H7 (cell line): ENCODE measurements at regions not wholly inside any gene's neighbourhood (a gene's known extent, or its start where the extent isn't known, plus 50 kb on each side); places are given as distances from the start of the nearest gene placed in this dataset.

ENCODE experiments used
- DNase-seq: peaks from one replicate; pipeline ENCODE4 v3.0.0; 2012
- H3K27me3 ChIP-seq: 2 replicates; pipeline ENCODE4 v1.6.0; 2011; ENCODE audit warnings: mild to moderate bottlenecking, low read length; ENCODE audit not compliant: control insufficient read depth, insufficient read depth
- H3K36me3 ChIP-seq: replicated peaks from 2 replicates; pipeline ENCODE4 v1.5.1; 2011; ENCODE audit warnings: low read length; ENCODE audit not compliant: control insufficient read depth, insufficient read depth
- H3K4me3 ChIP-seq: 2 replicates; pipeline ENCODE4 v1.5.1; 2011; ENCODE audit warnings: low read depth, mild to moderate bottlenecking, control low read depth, low read length, moderate library complexity; ENCODE audit not compliant: insufficient read depth

DNA sequence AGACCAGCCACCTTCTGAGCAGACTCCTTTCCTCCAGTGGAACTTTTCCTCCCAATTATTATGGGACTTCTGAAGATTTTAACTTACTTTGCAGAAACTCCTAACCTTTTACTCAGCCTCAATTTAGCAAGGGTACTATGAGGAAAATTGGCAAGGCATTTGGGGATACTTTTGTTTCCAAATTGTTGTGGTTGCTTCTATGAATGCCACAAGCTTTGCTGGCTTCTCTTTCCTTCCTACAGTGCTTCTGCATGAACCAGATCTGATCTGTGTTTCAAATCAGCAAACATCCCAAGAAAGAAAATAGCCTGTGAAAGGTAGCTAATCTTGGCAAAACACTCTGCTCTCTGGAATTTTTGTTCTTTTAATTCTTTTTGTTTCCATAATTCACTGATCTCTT is 57.3 kb upstream of the TAF11L2 start:
- no peak for DNase-seq
- Histone ChIP-seq H3K36me3 (no peaks in the 10 kb centered on the region), H3K4me3 (no peak overlapping the region), H3K27me3 (no peaks in the 10 kb centered on the region)

DNA sequence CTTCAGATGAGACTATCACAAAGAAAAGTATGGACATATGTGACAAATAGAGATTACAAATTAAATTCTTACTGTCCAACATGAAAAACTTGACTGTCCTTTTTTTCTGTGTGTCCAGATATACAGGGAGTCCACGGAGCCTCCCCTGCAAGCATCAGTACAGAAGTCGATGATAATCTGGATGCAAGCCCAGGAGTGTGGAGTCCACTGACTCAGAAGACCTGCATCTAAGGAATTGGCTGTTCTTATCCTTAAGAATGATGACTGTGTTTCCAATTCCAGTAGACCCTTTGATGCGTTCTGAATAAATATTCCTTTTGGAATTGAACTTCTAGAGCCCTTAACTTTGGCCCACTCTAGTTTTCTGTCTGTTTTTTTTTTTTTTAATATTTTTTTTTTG is 56.7 kb upstream of the TAF11L2 start:
- no peak for DNase-seq
- H3K27me3 ChIP-seq: no peaks in the 10 kb centered on the region
- no peaks in the 10 kb centered on the region for H3K36me3 ChIP-seq
- no peak overlapping the region for H3K4me3 ChIP-seq

DNA sequence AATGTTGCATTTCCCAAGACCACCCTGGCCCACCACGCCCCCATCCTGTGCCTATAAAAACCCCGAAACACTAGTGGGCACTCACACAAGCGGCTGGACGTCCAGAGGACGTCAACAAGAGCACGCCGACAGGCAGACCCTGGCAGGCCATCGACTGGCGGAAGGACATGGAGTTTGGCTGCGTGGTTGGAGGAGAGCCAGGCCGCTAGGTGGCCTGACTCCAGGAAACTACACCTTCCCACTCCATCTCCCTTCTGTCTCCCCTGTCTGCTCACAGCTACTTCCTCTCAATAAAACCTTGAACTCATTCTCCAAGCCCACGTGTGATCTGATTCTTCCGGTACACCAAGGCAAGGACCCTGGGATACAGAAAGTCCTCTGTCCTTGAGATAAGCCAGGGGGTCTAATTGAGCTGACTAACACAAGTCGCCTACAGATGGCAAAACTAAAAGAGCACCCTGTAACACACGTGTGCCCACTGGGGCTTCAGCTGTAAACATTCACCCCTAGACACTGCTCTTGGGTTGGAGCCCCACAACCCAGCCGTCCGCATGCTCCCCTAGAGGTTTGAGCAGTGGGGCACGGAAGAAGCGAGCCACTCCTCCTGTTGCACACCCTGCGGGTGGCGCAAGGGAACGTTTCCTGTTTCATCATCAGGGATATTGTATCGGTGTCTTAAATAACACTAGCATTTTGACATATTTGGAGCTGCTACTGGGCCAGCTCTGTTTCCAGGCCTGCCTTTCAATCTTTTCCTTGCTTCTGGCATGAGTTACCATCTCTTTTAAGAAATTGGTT is 54.5 kb upstream of the TAF11L2 start:
- no peak overlapping the region for H3K4me3 ChIP-seq
- DNase-seq: no peak
- H3K36me3 ChIP-seq: no peaks in the 10 kb centered on the region
- no peaks in the 10 kb centered on the region for H3K27me3 ChIP-seq

DNA sequence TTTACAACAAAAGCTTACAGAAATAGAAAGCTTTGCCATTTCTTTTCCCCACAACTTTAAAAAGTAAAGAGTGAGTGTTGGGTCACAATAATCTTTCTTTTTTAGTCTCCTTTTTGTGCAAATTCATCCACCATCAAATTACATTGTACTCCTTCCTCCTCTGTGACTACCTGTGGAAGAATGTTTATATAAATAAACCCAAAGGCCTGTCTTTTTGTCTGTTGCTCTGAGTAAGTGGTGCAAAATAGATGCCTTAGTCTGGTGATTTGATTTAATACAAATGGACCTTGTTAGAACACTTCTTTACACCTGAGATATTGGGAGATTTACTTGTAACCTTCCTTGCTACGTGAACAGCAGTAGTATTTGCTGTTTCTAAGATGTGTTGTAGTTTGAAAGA is 53.5 kb upstream of the TAF11L2 start:
- DNase-seq: no peak
- no peaks in the 10 kb centered on the region for H3K27me3 ChIP-seq

DNA sequence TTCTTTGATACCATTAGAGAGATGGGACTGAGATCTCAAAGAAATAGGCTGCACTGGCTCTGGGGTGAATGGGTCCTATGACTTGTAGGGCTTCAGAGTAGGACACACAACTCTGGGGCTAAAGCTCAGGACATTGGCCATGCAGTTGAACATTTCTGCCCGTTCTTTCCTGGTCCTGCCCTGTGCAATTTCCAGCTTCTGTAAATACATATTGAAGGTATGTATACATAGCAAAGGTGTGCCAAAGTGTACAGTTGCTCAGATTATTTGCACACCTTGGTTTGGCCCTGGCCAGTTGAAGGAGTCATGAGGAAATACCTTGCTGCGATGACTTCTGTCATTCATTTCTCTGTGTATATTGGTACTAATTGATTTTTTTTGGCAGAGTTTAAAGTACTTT is 52.8 kb upstream of the TAF11L2 start:
- no peaks in the 10 kb centered on the region for H3K36me3 ChIP-seq
- DNase-seq: no peak
- no peaks in the 10 kb centered on the region for H3K27me3 ChIP-seq
- no peak overlapping the region for H3K4me3 ChIP-seq

More for the DNA sequence above, 53.5 kb upstream of the TAF11L2 start:
- H3K4me3 ChIP-seq: no peak overlapping the region
- no peaks in the 10 kb centered on the region for H3K36me3 ChIP-seq
